ENCODE measurements at regions not wholly inside any gene's neighbourhood (a gene's known extent, or its start where the extent isn't known, plus 50 kb on each side); places are given as distances from the start of the nearest gene placed in this dataset.

GRCh38 chr7:133190650-133191049 is 62.2 kb upstream of the EXOC4 start:
- Histone ChIP-seq H3K4me3 (ENCODE audit: low read length, poor library complexity, severe bottlenecking) (no peak overlapping the region), H3K36me3 (ENCODE audit: insufficient read depth, low read length) (no peaks in the 10 kb centered on the region), H3K27me3 (ENCODE audit: insufficient read depth, low read length, poor library complexity, severe bottlenecking) (no peaks in the 10 kb centered on the region), H4K20me1 (ENCODE audit: insufficient read depth, low read length, poor library complexity, severe bottlenecking) (no peaks in the 10 kb centered on the region), H3K9me3 (ENCODE audit: insufficient read depth, low read depth, low read length) (peaks cover 5% of the 10 kb centered on the region; the same call in 1 of the 2 replicates), H3K9me2 (replicated peaks; ENCODE audit: low read depth, low read length) (no peaks in the 10 kb centered on the region), H2AFZ (ENCODE audit: low read length) (no peak overlapping the region), H3K4me2 (ENCODE audit: low read depth, low read length, poor library complexity, severe bottlenecking) (no peak overlapping the region), H3K4me1 (ENCODE audit: insufficient read depth, low read length, poor library complexity, severe bottlenecking) (peaks cover 13% of the 10 kb centered on the region), H3K79me2 (ENCODE audit: insufficient read depth, low read length) (no peaks in the 10 kb centered on the region), H3K9ac (ENCODE audit: low read depth, low read length, poor library complexity, severe bottlenecking) (no peak overlapping the region), H3F3A (ENCODE audit: low read depth) (no peaks in the 10 kb centered on the region)
- TF ChIP-seq EZH2phosphoT487 (IDR thresholded peaks at IDR 0.05; ENCODE audit: borderline replicate concordance) (no peak), CTCF (conservative IDR thresholded peaks at IDR 0.05; ENCODE audit: low read length) (no peak)

- Histone ChIP-seq H3K27me3 (ENCODE audit: insufficient read depth, low read length, poor library complexity, severe bottlenecking) (no peaks in the 10 kb centered on the region), H4K20me1 (ENCODE audit: insufficient read depth, low read length, poor library complexity, severe bottlenecking) (no peaks in the 10 kb centered on the region), H3K4me3 (ENCODE audit: low read length, poor library complexity, severe bottlenecking) (no peak overlapping the region), H3K4me1 (ENCODE audit: insufficient read depth, low read length, poor library complexity, severe bottlenecking) (peaks cover 1% of the 10 kb centered on the region), H3K9ac (ENCODE audit: low read depth, low read length, poor library complexity, severe bottlenecking) (no peak overlapping the region), H2AFZ (ENCODE audit: low read length) (no peak overlapping the region), H3F3A (ENCODE audit: low read depth) (no peaks in the 10 kb centered on the region), H3K9me2 (replicated peaks; ENCODE audit: low read depth, low read length) (no peaks in the 10 kb centered on the region), H3K79me2 (ENCODE audit: insufficient read depth, low read length) (no peaks in the 10 kb centered on the region), H3K36me3 (ENCODE audit: insufficient read depth, low read length) (no peaks in the 10 kb centered on the region), H3K9me3 (ENCODE audit: insufficient read depth, low read depth, low read length) (peaks cover 5% of the 10 kb centered on the region; the same call in 1 of the 2 replicates), H3K4me2 (ENCODE audit: low read depth, low read length, poor library complexity, severe bottlenecking) (no peak overlapping the region)
- TF ChIP-seq CTCF (conservative IDR thresholded peaks at IDR 0.05; ENCODE audit: low read length) = no peak
- no peak for TF ChIP-seq EZH2phosphoT487 (IDR thresholded peaks at IDR 0.05; ENCODE audit: borderline replicate concordance)
Measured at GRCh38 chr7:133191787-133192186, 61.1 kb upstream of the EXOC4 start.

GRCh38 chr7:133195868-133196267 is 57.0 kb upstream of the EXOC4 start:
- Histone ChIP-seq H3K27me3 (ENCODE audit: insufficient read depth, low read length, poor library complexity, severe bottlenecking) (no peaks in the 10 kb centered on the region), H3K36me3 (ENCODE audit: insufficient read depth, low read length) (no peaks in the 10 kb centered on the region), H3K9me2 (replicated peaks; ENCODE audit: low read depth, low read length) (no peaks in the 10 kb centered on the region), H3K4me1 (ENCODE audit: insufficient read depth, low read length, poor library complexity, severe bottlenecking) (no peaks in the 10 kb centered on the region), H2AFZ (ENCODE audit: low read length) (no peak overlapping the region), H3K4me3 (ENCODE audit: low read length, poor library complexity, severe bottlenecking) (no peak overlapping the region), H3K9me3 (ENCODE audit: insufficient read depth, low read depth, low read length) (peaks cover 5% of the 10 kb centered on the region; the same call in 1 of the 2 replicates), H3K4me2 (ENCODE audit: low read depth, low read length, poor library complexity, severe bottlenecking) (no peak overlapping the region), H3F3A (ENCODE audit: low read depth) (no peaks in the 10 kb centered on the region), H3K79me2 (ENCODE audit: insufficient read depth, low read length) (no peaks in the 10 kb centered on the region), H3K9ac (ENCODE audit: low read depth, low read length, poor library complexity, severe bottlenecking) (no peak overlapping the region), H4K20me1 (ENCODE audit: insufficient read depth, low read length, poor library complexity, severe bottlenecking) (no peaks in the 10 kb centered on the region)
- TF ChIP-seq EZH2phosphoT487 (IDR thresholded peaks at IDR 0.05; ENCODE audit: borderline replicate concordance) (no peak), CTCF (conservative IDR thresholded peaks at IDR 0.05; ENCODE audit: low read length) (no peak)

Measured in Loucy (cell line).